Retinal pigment epithelial cell (primary cell): ENCODE measurements at regions not wholly inside any gene's neighbourhood (a gene's known extent, or its start where the extent isn't known, plus 50 kb on each side); places are given as distances from the start of the nearest gene placed in this dataset.

Experiments
- DNase-seq: peaks from one replicate; pipeline ENCODE4 v3.0.0-alpha.2; 2010; ENCODE audit warnings: low read depth
- H3K4me3 ChIP-seq: 2 replicates; pipeline ENCODE4 v1.5.1; 2011; ENCODE audit warnings: mild to moderate bottlenecking, low read length, control low read depth, moderate library complexity
- CTCF ChIP-seq: conservative IDR thresholded peaks from 2 replicates; pipeline ENCODE4 v1.5.1; 2011; ENCODE audit warnings: low read depth, low read length, control low read depth, inconsistent platforms

- H3K4me3 ChIP-seq: no peak overlapping the region
- no peak for DNase-seq
- no peak for TF ChIP-seq CTCF
Observed at GRCh38 chr9:28912621-28913020, 1339.3 kb upstream of the C9orf72 start.

- TF ChIP-seq CTCF: no peak
- no peak for DNase-seq
- no peak overlapping the region for H3K4me3 ChIP-seq
Observed at GRCh38 chr9:28915202-28915930, 1342.1 kb upstream of the C9orf72 start.

DNA sequence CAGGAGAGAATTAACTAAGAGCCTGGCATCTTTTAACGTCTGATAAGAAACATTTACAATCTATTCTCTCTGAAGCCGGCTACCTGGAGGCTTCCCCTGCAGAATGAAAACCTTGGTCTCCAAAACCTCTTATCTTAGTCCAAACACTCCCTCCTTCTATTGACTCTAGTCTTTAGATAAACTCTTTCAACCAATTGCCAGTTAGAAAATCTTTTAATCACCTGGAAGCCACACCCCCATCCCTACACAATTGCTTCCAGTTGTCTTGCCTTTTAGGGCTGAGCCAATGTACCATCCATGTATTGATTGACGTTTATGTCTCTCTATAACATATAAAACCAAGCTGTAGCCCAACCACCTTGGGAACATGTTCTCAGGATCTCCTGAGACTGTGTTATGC is 1343.1 kb upstream of the C9orf72 start:
- no peak for DNase-seq
- no peak overlapping the region for H3K4me3 ChIP-seq
- TF ChIP-seq CTCF: no peak

GRCh38 chr9:28921857-28922500 is 1348.7 kb upstream of the C9orf72 start:
- no peak for TF ChIP-seq CTCF
- H3K4me3 ChIP-seq: no peak overlapping the region
- no peak for DNase-seq

DNA sequence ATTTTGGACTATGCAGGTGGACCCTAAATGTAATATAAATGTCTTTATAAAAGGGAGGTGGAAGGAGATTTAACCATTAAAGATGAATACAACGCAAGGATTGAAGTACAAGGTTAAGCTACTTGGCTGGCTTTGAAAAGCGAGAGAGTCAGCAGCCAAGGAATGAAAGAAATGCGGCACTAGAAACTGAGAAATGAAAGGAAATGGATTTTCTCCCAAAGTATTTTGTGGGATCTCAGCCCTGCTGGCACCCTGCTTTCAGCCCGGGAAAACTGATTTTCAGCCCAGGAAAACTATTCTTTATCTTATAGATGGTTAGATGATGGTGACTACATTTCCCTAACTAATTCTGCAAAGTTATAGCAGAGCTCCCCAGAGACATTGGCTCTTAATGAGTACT is 1349.6 kb upstream of the C9orf72 start:
- peak; percentile 7 for DNase-seq
- no peak overlapping the region for H3K4me3 ChIP-seq
- TF ChIP-seq CTCF: no peak

DNA sequence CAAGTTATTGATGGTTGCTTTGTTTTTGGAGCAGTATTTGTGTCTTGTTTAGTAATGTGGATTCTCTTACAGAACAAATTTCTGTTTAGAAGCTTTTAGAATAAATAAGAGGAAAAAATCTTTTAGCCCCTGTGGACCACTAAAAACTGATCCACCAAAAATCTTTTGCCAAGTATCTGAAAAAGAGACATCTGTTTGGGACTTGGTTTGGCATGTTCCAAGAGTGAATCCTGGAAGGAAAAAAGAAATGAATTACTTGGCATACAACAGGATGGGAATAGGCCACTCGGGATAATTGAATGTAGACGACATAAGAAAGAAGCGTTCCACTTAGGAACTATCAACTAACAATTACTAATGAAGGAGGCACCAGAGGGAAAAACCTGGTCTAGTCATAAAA is 1350.1 kb upstream of the C9orf72 start:
- no peak for TF ChIP-seq CTCF
- no peak overlapping the region for H3K4me3 ChIP-seq
- DNase-seq: no peak

DNA sequence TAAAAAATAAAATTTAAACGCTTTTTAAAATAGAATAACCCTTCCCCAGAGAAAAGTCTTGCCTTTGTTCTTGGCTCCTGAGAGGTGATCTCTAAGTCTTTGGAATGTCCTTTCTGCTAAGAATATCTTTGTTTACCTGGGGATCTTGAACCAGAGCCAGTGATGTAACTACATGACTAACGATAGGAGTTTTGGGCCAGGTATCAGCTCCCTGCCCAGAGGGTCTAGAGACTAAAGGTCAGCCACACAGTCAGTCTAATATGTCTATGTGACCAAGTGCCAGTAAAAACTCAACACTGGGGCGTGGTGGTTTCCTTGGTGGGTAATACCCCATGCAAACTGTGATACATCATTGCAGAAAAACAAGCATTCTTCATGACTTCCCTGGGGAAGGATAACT is 1351.9 kb upstream of the C9orf72 start:
- TF ChIP-seq CTCF: no peak
- no peak overlapping the region for H3K4me3 ChIP-seq
- no peak for DNase-seq
